IMR-90 (cell line): ENCODE measurements at regions not wholly inside any gene's neighbourhood (a gene's known extent, or its start where the extent isn't known, plus 50 kb on each side); places are given as distances from the start of the nearest gene placed in this dataset.

Experiments
- ATAC-seq: fragments of 200-7000 bp; cut with Tn5 transposase; 2 replicates; pipeline ENCODE4 v1.9.1; 2020; ENCODE audit warnings: low read depth, mild to moderate bottlenecking, moderate library complexity
- BruUV-seq: library from RNA; stranded (reverse); fragments of 400-500 nt; replicated peaks from 2 replicates; lab custom pipeline; 2021; lab: Mats Ljungman, UMichigan
- CTCF ChIA-PET: fragments of 300-600 bp; formaldehyde crosslinking; extraction: SDS; loops from one replicate; lab custom pipeline; 2021; ENCODE audit warnings: antibody characterized with exemption; lab: Yijun Ruan, JAX
- POLR2A ChIA-PET: fragments of 300-600 bp; sonication (Branson Sonifier 250); formaldehyde crosslinking; loops from one replicate; lab custom pipeline; 2022; ENCODE audit warnings: antibody characterized with exemption; ENCODE audit not compliant: unreplicated experiment; lab: Charles Lee
- DNase-seq: peaks from one replicate; pipeline ENCODE4 v3.0.0; 2013
- H2AFZ ChIP-seq: replicated peaks from 2 replicates; pipeline ENCODE3; 2013; ENCODE audit warnings: low read length, mild to moderate bottlenecking; ENCODE audit not compliant: poor library complexity
- H2AK5ac ChIP-seq: 2 replicates; pipeline ENCODE4 v1.6.1; 2013; ENCODE audit warnings: low read depth, low read length, inconsistent platforms
- H2AK9ac ChIP-seq: replicated peaks from 2 replicates; pipeline ENCODE3; 2013; ENCODE audit warnings: mild to moderate bottlenecking, low read depth, low read length, moderate library complexity; ENCODE audit not compliant: poor library complexity
- H2BK120ac ChIP-seq: 2 replicates; pipeline ENCODE4 v1.6.1; 2013; ENCODE audit warnings: low read depth, low read length, inconsistent platforms
- H2BK15ac ChIP-seq: 3 replicates; pipeline ENCODE4 v1.6.1; 2013; ENCODE audit warnings: low read depth, low read length, inconsistent platforms
- H2BK20ac ChIP-seq: 2 replicates; pipeline ENCODE4 v1.6.1; 2013; ENCODE audit warnings: low read depth, mild to moderate bottlenecking, inconsistent platforms, low read length, moderate library complexity
- H2BK5ac ChIP-seq: 2 replicates; pipeline ENCODE4 v1.6.1; 2013; ENCODE audit warnings: mild to moderate bottlenecking, low read depth, low read length, inconsistent platforms; ENCODE audit not compliant: poor library complexity, severe bottlenecking
- H3K14ac ChIP-seq: replicated peaks from 2 replicates; pipeline ENCODE4 v1.6.1; 2013; ENCODE audit warnings: low read depth, low read length, inconsistent platforms
- H3K18ac ChIP-seq: 2 replicates; pipeline ENCODE4 v1.6.1; 2013; ENCODE audit warnings: low read depth, low read length, control low read depth
- H3K23ac ChIP-seq: 2 replicates; pipeline ENCODE4 v1.6.1; 2013; ENCODE audit warnings: low read depth, low read length, inconsistent platforms
- H3K27ac ChIP-seq: 2 replicates; pipeline ENCODE4 v1.5.1; 2013; ENCODE audit warnings: mild to moderate bottlenecking, control low read depth, low read length; ENCODE audit not compliant: insufficient read depth
- H3K27me3 ChIP-seq: 2 replicates; pipeline ENCODE4 v1.6.1; 2013; ENCODE audit warnings: low read length; ENCODE audit not compliant: control insufficient read depth, insufficient read depth
- H3K36me3 ChIP-seq: 2 replicates; pipeline ENCODE4 v1.6.1; 2013; ENCODE audit warnings: low read length, mixed read lengths; ENCODE audit not compliant: control insufficient read depth, insufficient read depth
- H3K4ac ChIP-seq: 2 replicates; pipeline ENCODE4 v1.6.1; 2013; ENCODE audit warnings: low read depth, low read length, inconsistent platforms
- H3K4me1 ChIP-seq: 2 replicates; pipeline ENCODE4 v1.6.1; 2013; ENCODE audit warnings: low read length, mixed read lengths; ENCODE audit not compliant: control insufficient read depth, insufficient read depth
- H3K4me2 ChIP-seq: 2 replicates; pipeline ENCODE4 v1.6.1; 2013; ENCODE audit warnings: low read depth, mild to moderate bottlenecking, control low read depth, low read length, moderate library complexity
- H3K4me3 ChIP-seq: 2 replicates; pipeline ENCODE4 v1.5.1; 2013; ENCODE audit warnings: low read depth, mild to moderate bottlenecking, control low read depth, low read length, moderate library complexity; ENCODE audit not compliant: insufficient read depth
- H3K56ac ChIP-seq: 2 replicates; pipeline ENCODE4 v1.6.1; 2013; ENCODE audit warnings: low read length, inconsistent platforms; ENCODE audit not compliant: insufficient read depth; ENCODE audit errors: extremely low read depth
- H3K79me1 ChIP-seq, 2 experiments: 2 replicates each; pipeline ENCODE4 v1.6.1; 2013; ENCODE audit warnings: low read length in 2 of 2, inconsistent platforms in 1 of 2, low read depth in 1 of 2
- H3K9ac ChIP-seq: 2 replicates; pipeline ENCODE4 v1.6.1; 2013; ENCODE audit warnings: low read depth, low read length, control low read depth
- H3K9me1 ChIP-seq: 2 replicates; pipeline ENCODE4 v1.6.1; 2013; ENCODE audit warnings: low read length, inconsistent platforms; ENCODE audit not compliant: insufficient read depth
- H3K9me3 ChIP-seq: 2 replicates; pipeline ENCODE4 v1.6.1; 2013; ENCODE audit warnings: low read length; ENCODE audit not compliant: control insufficient read depth, insufficient read depth
- H4K20me1 ChIP-seq: 2 replicates; pipeline ENCODE4 v1.6.1; 2013; ENCODE audit warnings: low read length, inconsistent platforms; ENCODE audit not compliant: insufficient read depth
- H4K5ac ChIP-seq: 2 replicates; pipeline ENCODE4 v1.6.1; 2013; ENCODE audit warnings: mild to moderate bottlenecking, low read depth, low read length, control low read depth
- H4K8ac ChIP-seq, 2 experiments: 2 replicates each; pipeline ENCODE4 v1.6.1; 2013; ENCODE audit warnings: low read depth in 2 of 2, low read length in 2 of 2, control low read depth in 1 of 2, inconsistent platforms in 1 of 2
- H4K91ac ChIP-seq: 2 replicates; pipeline ENCODE4 v1.6.1; 2013; ENCODE audit warnings: low read depth, low read length, inconsistent platforms; ENCODE audit not compliant: insufficient read depth
- BHLHE40 ChIP-seq: fragments of 150-350 bp; IDR thresholded peaks from 2 replicates; pipeline ENCODE4 v1.6.1; 2016; ENCODE audit warnings: mild to moderate bottlenecking, low read depth, low read length
- CHD1 ChIP-seq: IDR thresholded peaks from 2 replicates; pipeline ENCODE4 v1.6.1; 2012; ENCODE audit warnings: low read depth, low read length, improper control_type of control experiment
- CTCF ChIP-seq: conservative IDR thresholded peaks from 2 replicates; pipeline ENCODE4 v1.5.1; 2012; ENCODE audit warnings: mild to moderate bottlenecking, low read depth, low read length, improper control_type of control experiment
- ELK1 ChIP-seq: fragments of 150-350 bp; IDR thresholded peaks from 2 replicates; pipeline ENCODE4 v1.6.1; 2016; ENCODE audit warnings: low read depth, mild to moderate bottlenecking, low read length, moderate library complexity, borderline replicate concordance
- FOS ChIP-seq: fragments of 150-350 bp; IDR thresholded peaks from 2 replicates; pipeline ENCODE4 v1.6.1; 2016; ENCODE audit warnings: low read depth, low read length
- NFE2L2 ChIP-seq: fragments of 150-350 bp; IDR thresholded peaks from 2 replicates; pipeline ENCODE4 v1.6.1; 2016; ENCODE audit warnings: low read depth, mild to moderate bottlenecking, low read length
- POLR2A ChIP-seq: IDR thresholded peaks from 2 replicates; pipeline ENCODE4 v1.6.1; 2012; ENCODE audit warnings: mild to moderate bottlenecking, low read depth, low read length
- RAD21 ChIP-seq: IDR thresholded peaks from 2 replicates; pipeline ENCODE4 v1.6.1; 2012; ENCODE audit warnings: low read length, improper control_type of control experiment
- WGBS, 2 experiments: methylation state at CpG; one replicate each; pipeline versions ENCODE4 v1.1.5 to v1.1.7; 2013; ENCODE audit warnings: missing lambda C conversion rate in 2 of 2; ENCODE audit not compliant: insufficient read length in 1 of 2; ENCODE audit errors: extremely low coverage in 2 of 2; 5-methylcytosine and 5-hydroxymethylcytosine counted together
- dilution Hi-C: fragments of 300-500 bp; cut with HindIII; formaldehyde crosslinking; loops from one replicate; pipeline ENCODE4 v1.14.3; 2018; ENCODE audit warnings: low sequenced_read_pairs; ENCODE audit not compliant: unreplicated experiment
- in situ Hi-C: fragments of 300-500 bp; cut with MboI; formaldehyde crosslinking; loops from 3 replicates; pipeline ENCODE4 v1.14.3; 2019; ENCODE audit warnings: low sequenced_read_pairs, inconsistent platforms, mixed read lengths
- intact Hi-C: fragments of 100-400 bp; cut with micrococcal nuclease; formaldehyde crosslinking; loops from 2 replicates; pipeline ENCODE4 v1.10.0; 2022

DNA sequence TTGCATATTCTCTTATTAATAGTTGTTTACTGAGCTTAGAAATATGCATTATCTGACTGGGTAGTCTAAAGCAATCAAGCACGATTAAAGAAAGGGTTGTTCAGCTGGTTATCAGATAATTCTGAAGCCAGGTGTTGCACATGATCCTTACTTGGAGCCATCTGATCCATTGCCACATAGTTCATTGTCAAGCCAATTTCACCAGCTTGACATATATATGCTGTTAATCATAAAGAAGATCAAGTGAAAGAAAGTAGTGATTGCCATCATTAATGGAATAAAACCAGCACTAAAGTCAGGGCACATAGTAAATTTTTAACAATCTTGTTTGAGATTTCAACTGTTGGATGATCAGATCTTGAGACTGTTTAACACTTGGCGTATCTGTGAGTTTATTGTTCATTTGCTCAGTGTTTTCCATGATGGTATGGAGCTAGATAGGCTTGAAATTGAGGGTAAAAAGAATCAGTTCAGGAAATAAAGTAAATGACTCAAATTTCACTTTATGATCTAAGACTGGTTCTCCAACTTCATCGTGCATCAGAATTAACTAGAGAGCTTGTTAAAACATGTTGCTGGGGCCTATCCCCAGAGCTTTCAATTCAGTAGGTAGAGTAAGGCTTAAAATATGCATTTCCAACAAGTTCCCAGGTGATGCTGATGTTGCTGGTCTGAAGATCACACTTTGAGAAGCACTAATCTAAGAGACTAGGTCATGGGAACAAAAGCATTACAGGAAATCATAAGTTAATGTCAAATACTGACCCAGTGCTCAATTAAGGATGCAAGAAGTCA is 539.6 kb downstream of the SATB2 start:
- CTCF ChIA-PET = no interaction called here
- Histone ChIP-seq H2BK15ac (no peak overlapping the region), H3K9me1 (no peaks in the 10 kb centered on the region), H3K4me1 (no peaks in the 10 kb centered on the region), H3K27me3 (no peaks in the 10 kb centered on the region), H3K4me2 (no peak overlapping the region), H3K9me3 (no peaks in the 10 kb centered on the region), H2BK20ac (no peak overlapping the region), H4K91ac (no peak overlapping the region), H3K36me3 (no peaks in the 10 kb centered on the region), H3K23ac (no peak overlapping the region), H2BK120ac (no peak overlapping the region), H2BK5ac (no peak overlapping the region), H3K9ac (no peak overlapping the region), H2AFZ (no peak overlapping the region), H3K18ac (no peak overlapping the region), H3K14ac (no peak overlapping the region), H4K5ac (no peak overlapping the region), H3K4ac (no peak overlapping the region), H3K56ac (no peak overlapping the region), H3K4me3 (no peak overlapping the region), H4K20me1 (no peaks in the 10 kb centered on the region), H2AK5ac (no peak overlapping the region), H3K79me1 (no peaks in the 10 kb centered on the region), H2AK9ac (no peak overlapping the region), H4K8ac (no peak overlapping the region), H3K27ac (no peak overlapping the region)
- intact Hi-C loops = no loop called here
- DNase-seq = no peak
- TF ChIP-seq BHLHE40 (no peak), RAD21 (no peak), NFE2L2 (no peak), ELK1 (no peak), POLR2A (no peak), CTCF (no peak), CHD1 (no peak), FOS (no peak)
- BruUV-seq = no TSS peak
- POLR2A ChIA-PET = no interaction called here
- in situ Hi-C loops = no loop called here
- no CpG with 5 or more reads among the region's 3 CpGs for WGBS, 2 experiments
- no peak for ATAC-seq
- dilution Hi-C loops = no loop called here
